Vagina (tissue), 2 donors: ENCODE measurements at regions not wholly inside any gene's neighbourhood (a gene's known extent, or its start where the extent isn't known, plus 50 kb on each side); places are given as distances from the start of the nearest gene placed in this dataset.

Experiments
- CTCF ChIP-seq, 3 experiments: fragments of 450-650 bp in 2 of 3; fragments of 200-600 bp in 1 of 3; sonication (generic) in 1 of 3; IDR thresholded peaks; one replicate each; pipeline ENCODE4 v1.5.1; 2017 to 2019; ENCODE audit warnings: antibody characterized with exemption in 3 of 3, mild to moderate bottlenecking in 2 of 3, moderate library complexity in 2 of 3
- POLR2A ChIP-seq, 2 donors: fragments of 450-650 bp; IDR thresholded peaks; one replicate each; pipeline ENCODE4 v1.6.1; 2017; ENCODE audit warnings: antibody characterized with exemption in 2 of 2, mild to moderate bottlenecking in 2 of 2, moderate library complexity in 2 of 2

- TF ChIP-seq CTCF (IDR thresholded peaks at IDR 0.05) (no peak), POLR2A (IDR thresholded peaks at IDR 0.05) (no peak)
Measured at GRCh38 chr13:62431852-62432251, 1016.2 kb upstream of the PCDH20 start.
